ENCODE measurements at regions not wholly inside any gene's neighbourhood (a gene's known extent, or its start where the extent isn't known, plus 50 kb on each side); places are given as distances from the start of the nearest gene placed in this dataset.
"Not testable (repeated sequence)": the region's sequence is repeated elsewhere in the genome, so short reads cannot be mapped to it uniquely, and the experiment has no call there.

DNA sequence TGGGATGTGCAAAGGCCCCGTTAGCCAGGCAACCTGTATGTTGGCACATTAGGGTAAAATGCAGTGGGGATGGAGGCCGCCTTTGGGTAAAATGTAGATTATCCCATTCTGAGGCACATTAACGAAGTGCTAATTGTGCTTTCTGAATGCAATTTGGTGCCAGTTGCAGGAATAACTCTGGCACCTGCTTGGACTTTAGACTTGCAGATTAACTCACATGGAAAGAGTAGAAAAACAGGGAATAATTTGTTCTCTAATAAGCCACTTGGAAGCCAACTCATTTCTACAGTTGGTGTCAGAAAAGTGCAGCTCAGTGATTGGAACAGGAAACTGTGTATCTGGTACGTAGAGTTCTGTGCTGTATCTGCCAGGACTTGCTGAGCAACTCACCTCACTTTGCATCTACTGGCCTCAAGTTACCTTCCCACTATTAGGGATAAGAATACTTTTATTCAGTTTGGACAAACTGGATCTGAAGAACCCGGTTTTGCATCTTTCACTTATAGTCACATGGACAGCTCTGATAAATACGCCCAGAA, 377.4 kb upstream of the PODXL start:
- Histone ChIP-seq H3K9ac (ENCODE audit: control insufficient read depth, extremely low read depth, insufficient read depth, low read length) (no peak overlapping the region), H2AFZ (ENCODE audit: control insufficient read depth, low read length) (no peak overlapping the region), H3K4me1 (ENCODE audit: control insufficient read depth, extremely low read depth, insufficient read depth, low read length) (no peaks in the 10 kb centered on the region), H3K27ac (ENCODE audit: control insufficient read depth, insufficient read depth, low read length) (no peak overlapping the region), H3K9me3 (ENCODE audit: control insufficient read depth, low read depth, low read length) (no peaks in the 10 kb centered on the region), H4K20me1 (ENCODE audit: control insufficient read depth, extremely low read depth, insufficient read depth, low read length) (no peaks in the 10 kb centered on the region), H3K36me3 (ENCODE audit: control insufficient read depth in 2 of 2, extremely low read depth in 1 of 2, insufficient read depth in 2 of 2, low read length in 2 of 2) (no peaks in the 10 kb centered on the region), H3K4me2 (ENCODE audit: control insufficient read depth, extremely low read depth, insufficient read depth, low read depth, low read length) (no peak overlapping the region), H3K79me2 (ENCODE audit: control insufficient read depth, insufficient read depth, low read length) (no peaks in the 10 kb centered on the region), H3K27me3 (ENCODE audit: control insufficient read depth, extremely low read depth, insufficient read depth, low read length) (peaks cover 11% of the 10 kb centered on the region), H3K4me3 (ENCODE audit: control insufficient read depth in 2 of 3, extremely low read depth in 1 of 3, insufficient read depth in 2 of 3, low read depth in 1 of 3, low read length in 3 of 3) (no peak overlapping the region), H3K9me1 (ENCODE audit: control insufficient read depth, extremely low read depth, insufficient read depth, low read length) (no peaks in the 10 kb centered on the region)
- TF ChIP-seq EZH2 (IDR thresholded peaks at IDR 0.05; ENCODE audit: low read length) = no peak
- no peak for TF ChIP-seq CTCF (optimal IDR thresholded peaks at IDR 0.05 in 1 of 3, IDR thresholded peaks at IDR 0.05 in 1 of 3, conservative IDR thresholded peaks at IDR 0.05 in 1 of 3; ENCODE audit: extremely low read depth in 1 of 3, insufficient read depth in 2 of 3, low read length in 3 of 3)
- FAIRE-seq (no peak), DNase-seq (ENCODE audit: low read depth, low spot score) (no peak)
- dilution Hi-C loops (cut with MboI; ENCODE audit: extremely low pct_ligation_motif_present, low sequenced_read_pairs) = no loop called here

- H3K9me3 ChIP-seq (ENCODE audit: control insufficient read depth, low read depth, low read length); H4K20me1 ChIP-seq (ENCODE audit: control insufficient read depth, extremely low read depth, insufficient read depth, low read length); H3K27ac ChIP-seq (ENCODE audit: control insufficient read depth, insufficient read depth, low read length); H3K4me3 ChIP-seq (ENCODE audit: control insufficient read depth in 2 of 3, extremely low read depth in 1 of 3, insufficient read depth in 2 of 3, low read depth in 1 of 3, low read length in 3 of 3); H2AFZ ChIP-seq (ENCODE audit: control insufficient read depth, low read length); DNase-seq (ENCODE audit: low read depth, low spot score); dilution Hi-C loops (cut with MboI; ENCODE audit: extremely low pct_ligation_motif_present, low sequenced_read_pairs); H3K4me2 ChIP-seq (ENCODE audit: control insufficient read depth, extremely low read depth, insufficient read depth, low read depth, low read length); H3K79me2 ChIP-seq (ENCODE audit: control insufficient read depth, insufficient read depth, low read length); H3K36me3 ChIP-seq (ENCODE audit: control insufficient read depth in 2 of 2, extremely low read depth in 1 of 2, insufficient read depth in 2 of 2, low read length in 2 of 2); H3K4me1 ChIP-seq (ENCODE audit: control insufficient read depth, extremely low read depth, insufficient read depth, low read length); H3K9ac ChIP-seq (ENCODE audit: control insufficient read depth, extremely low read depth, insufficient read depth, low read length); H3K9me1 ChIP-seq (ENCODE audit: control insufficient read depth, extremely low read depth, insufficient read depth, low read length); FAIRE-seq: not testable (repeated sequence)
- H3K27me3 ChIP-seq (ENCODE audit: control insufficient read depth, extremely low read depth, insufficient read depth, low read length) = peaks cover 12% of the 10 kb centered on the region
Measured at GRCh38 chr7:131933219-131933618, 376.8 kb upstream of the PODXL start.

- TF ChIP-seq EZH2 (IDR thresholded peaks at IDR 0.05; ENCODE audit: low read length) (no peak), CTCF (optimal IDR thresholded peaks at IDR 0.05 in 1 of 3, IDR thresholded peaks at IDR 0.05 in 1 of 3, conservative IDR thresholded peaks at IDR 0.05 in 1 of 3; ENCODE audit: extremely low read depth in 1 of 3, insufficient read depth in 2 of 3, low read length in 3 of 3) (no peak)
- dilution Hi-C loops (cut with MboI; ENCODE audit: extremely low pct_ligation_motif_present, low sequenced_read_pairs) = no loop called here
- Histone ChIP-seq H3K79me2 (ENCODE audit: control insufficient read depth, insufficient read depth, low read length) (no peaks in the 10 kb centered on the region), H3K9ac (ENCODE audit: control insufficient read depth, extremely low read depth, insufficient read depth, low read length) (no peak overlapping the region), H3K27ac (ENCODE audit: control insufficient read depth, insufficient read depth, low read length) (no peak overlapping the region), H3K4me2 (ENCODE audit: control insufficient read depth, extremely low read depth, insufficient read depth, low read depth, low read length) (no peak overlapping the region), H3K4me3 (ENCODE audit: control insufficient read depth in 2 of 3, extremely low read depth in 1 of 3, insufficient read depth in 2 of 3, low read depth in 1 of 3, low read length in 3 of 3) (no peak overlapping the region), H3K36me3 (ENCODE audit: control insufficient read depth in 2 of 2, extremely low read depth in 1 of 2, insufficient read depth in 2 of 2, low read length in 2 of 2) (no peaks in the 10 kb centered on the region), H3K9me1 (ENCODE audit: control insufficient read depth, extremely low read depth, insufficient read depth, low read length) (no peaks in the 10 kb centered on the region), H4K20me1 (ENCODE audit: control insufficient read depth, extremely low read depth, insufficient read depth, low read length) (no peaks in the 10 kb centered on the region), H3K4me1 (ENCODE audit: control insufficient read depth, extremely low read depth, insufficient read depth, low read length) (no peaks in the 10 kb centered on the region), H3K27me3 (ENCODE audit: control insufficient read depth, extremely low read depth, insufficient read depth, low read length) (peaks cover 6% of the 10 kb centered on the region), H2AFZ (ENCODE audit: control insufficient read depth, low read length) (no peak overlapping the region), H3K9me3 (ENCODE audit: control insufficient read depth, low read depth, low read length) (no peaks in the 10 kb centered on the region)
- FAIRE-seq = no peak
- DNase-seq (ENCODE audit: low read depth, low spot score) = no peak
Measured at GRCh38 chr7:131932271-131932670, 375.8 kb upstream of the PODXL start.
